ENCODE measurements at regions not wholly inside any gene's neighbourhood (a gene's known extent, or its start where the extent isn't known, plus 50 kb on each side); places are given as distances from the start of the nearest gene placed in this dataset.
"Not testable (repeated sequence)": the region's sequence is repeated elsewhere in the genome, so short reads cannot be mapped to it uniquely, and the experiment has no call there.

DNA sequence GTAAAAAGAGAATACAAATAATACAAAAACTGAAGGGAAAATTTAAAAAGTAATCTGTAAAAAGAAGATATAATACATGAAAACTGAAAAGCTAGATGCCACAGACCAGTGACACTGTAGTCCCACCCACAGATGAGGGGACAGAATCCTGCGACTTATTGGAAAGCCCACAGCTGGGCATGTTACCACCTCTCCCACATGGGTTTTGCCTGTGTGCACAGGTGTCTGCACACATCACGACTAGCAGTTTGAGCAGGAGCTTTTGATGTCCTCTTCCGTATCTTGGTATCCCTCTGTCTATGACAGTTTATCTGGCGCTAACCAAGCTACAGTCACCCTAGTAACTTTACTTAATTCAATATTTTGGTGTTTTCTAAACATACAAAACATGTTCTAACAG is 291.1 kb upstream of the EXOC2 start:
- H3K4me3 ChIP-seq (ENCODE audit: low read length) = no peak overlapping the region
- no peaks in the 10 kb centered on the region for H3K36me3 ChIP-seq (ENCODE audit: control insufficient read depth, low read depth, low read length)
- H3K9ac ChIP-seq (ENCODE audit: low read length) = no peak overlapping the region
- H3K4me1 ChIP-seq (ENCODE audit: control insufficient read depth, low read depth, low read length) = peaks cover 5% of the 10 kb centered on the region
- no peaks in the 10 kb centered on the region for H3K9me3 ChIP-seq (ENCODE audit: control insufficient read depth, low read depth, low read length)
- no peak overlapping the region for H3K27ac ChIP-seq (ENCODE audit: low read length)
- no peaks in the 10 kb centered on the region for H3K27me3 ChIP-seq (ENCODE audit: control insufficient read depth, insufficient read depth, low read length)

DNA sequence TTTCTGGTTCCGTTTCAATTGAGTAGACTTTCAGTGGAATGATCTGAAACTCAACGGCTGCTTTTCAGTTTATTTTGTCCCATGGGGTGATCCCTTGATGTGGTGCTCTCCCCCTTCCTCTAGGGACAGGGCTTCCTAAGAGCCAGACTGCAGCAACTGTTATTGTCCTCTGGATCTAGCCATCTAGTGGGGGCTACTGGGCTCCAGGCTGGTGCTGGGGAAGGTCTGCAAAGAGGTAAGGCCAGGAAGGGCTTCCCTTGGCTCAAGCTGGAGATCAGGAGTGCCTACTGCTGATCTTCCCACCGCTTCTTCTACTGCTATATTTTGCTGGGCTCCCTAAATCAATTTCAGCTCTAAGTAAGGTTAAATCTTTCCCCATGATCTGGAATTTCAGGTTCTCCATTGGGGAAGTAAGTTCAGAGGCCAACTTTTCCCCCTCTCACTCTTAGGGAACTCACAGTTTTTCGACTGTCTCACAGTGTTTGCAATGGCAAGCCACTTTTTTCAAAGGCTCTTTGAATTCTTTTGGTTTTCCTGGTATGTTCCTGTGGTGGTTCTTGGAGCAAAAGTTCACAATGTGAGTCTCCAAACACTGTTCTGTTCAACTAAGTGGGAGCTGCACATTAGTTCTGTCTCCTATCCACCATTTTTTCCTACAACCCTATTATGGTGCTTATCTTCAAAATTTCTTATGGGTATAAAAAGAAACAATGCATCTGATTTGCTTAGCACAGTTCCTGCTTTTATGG is 286.2 kb upstream of the EXOC2 start:
- Histone ChIP-seq H3K27me3 (ENCODE audit: control insufficient read depth, insufficient read depth, low read length) (no peaks in the 10 kb centered on the region), H3K9me3 (ENCODE audit: control insufficient read depth, low read depth, low read length) (peaks cover 5% of the 10 kb centered on the region), H3K4me3 (ENCODE audit: low read length) (no peak overlapping the region), H3K4me1 (ENCODE audit: control insufficient read depth, low read depth, low read length) (peaks cover 5% of the 10 kb centered on the region), H3K27ac (ENCODE audit: low read length) (no peak overlapping the region), H3K9ac (ENCODE audit: low read length) (no peak overlapping the region), H3K36me3 (ENCODE audit: control insufficient read depth, low read depth, low read length) (no peaks in the 10 kb centered on the region)

DNA sequence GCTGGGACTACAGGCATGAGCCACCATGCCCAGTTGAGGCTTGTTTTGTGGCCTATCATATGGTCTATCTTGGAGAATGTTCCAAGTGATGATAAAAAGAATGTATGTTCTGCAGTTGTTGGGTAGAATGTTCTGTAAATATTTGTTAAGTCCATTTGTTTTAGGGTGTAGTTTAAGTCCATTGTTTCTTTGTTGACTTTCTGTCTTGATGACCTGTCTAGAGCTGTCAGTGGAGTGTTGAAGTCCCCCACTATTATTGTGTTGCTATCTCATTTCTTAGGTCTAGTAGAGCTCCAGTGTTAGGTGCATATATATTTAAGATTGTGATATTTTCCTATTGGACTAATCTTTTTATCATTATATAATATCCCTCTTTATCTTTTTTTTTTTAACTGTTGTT is 284.3 kb upstream of the EXOC2 start:
- H3K27me3 ChIP-seq (ENCODE audit: control insufficient read depth, insufficient read depth, low read length); H3K9ac ChIP-seq (ENCODE audit: low read length); H3K4me1 ChIP-seq (ENCODE audit: control insufficient read depth, low read depth, low read length); H3K9me3 ChIP-seq (ENCODE audit: control insufficient read depth, low read depth, low read length); H3K27ac ChIP-seq (ENCODE audit: low read length); H3K4me3 ChIP-seq (ENCODE audit: low read length); H3K36me3 ChIP-seq (ENCODE audit: control insufficient read depth, low read depth, low read length): not testable (repeated sequence)

DNA sequence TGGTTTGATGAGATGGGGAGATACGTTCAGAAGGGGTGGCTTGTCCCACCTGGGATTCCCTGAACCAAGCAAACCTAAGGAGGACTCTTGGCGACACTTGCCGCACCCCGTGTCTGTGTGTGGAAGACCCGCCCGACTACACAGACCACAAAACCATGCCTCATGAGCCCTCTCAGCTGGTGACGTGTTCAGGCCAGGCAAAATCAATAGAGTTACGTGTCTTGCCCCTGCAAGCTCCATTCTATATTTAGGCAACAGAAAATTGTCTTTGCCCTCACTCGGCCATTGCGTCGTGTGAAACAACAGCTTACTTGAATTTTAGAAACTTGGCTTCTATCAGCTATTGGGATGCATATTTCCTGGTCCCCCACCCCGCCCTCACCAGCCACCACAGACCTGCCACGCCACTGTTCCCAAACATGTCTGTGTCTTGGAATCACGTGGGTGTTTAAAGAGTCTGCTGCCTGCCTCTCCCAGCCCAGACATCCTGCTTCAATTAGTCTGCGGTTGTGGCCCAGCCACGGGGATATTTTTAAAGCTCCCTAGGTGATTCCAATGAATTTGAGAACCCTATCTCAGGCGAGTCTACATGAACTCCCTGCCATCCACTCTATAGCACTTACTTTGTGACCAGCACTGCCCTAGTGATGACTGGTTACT is 279.2 kb upstream of the EXOC2 start:
- no peaks in the 10 kb centered on the region for H3K27me3 ChIP-seq (ENCODE audit: control insufficient read depth, insufficient read depth, low read length)
- no peak overlapping the region for H3K27ac ChIP-seq (ENCODE audit: low read length)
- no peaks in the 10 kb centered on the region for H3K36me3 ChIP-seq (ENCODE audit: control insufficient read depth, low read depth, low read length)
- no peak overlapping the region for H3K4me3 ChIP-seq (ENCODE audit: low read length)
- H3K9me3 ChIP-seq (ENCODE audit: control insufficient read depth, low read depth, low read length) = peaks cover 3% of the 10 kb centered on the region
- H3K4me1 ChIP-seq (ENCODE audit: control insufficient read depth, low read depth, low read length) = no peaks in the 10 kb centered on the region
- no peak overlapping the region for H3K9ac ChIP-seq (ENCODE audit: low read length)

DNA sequence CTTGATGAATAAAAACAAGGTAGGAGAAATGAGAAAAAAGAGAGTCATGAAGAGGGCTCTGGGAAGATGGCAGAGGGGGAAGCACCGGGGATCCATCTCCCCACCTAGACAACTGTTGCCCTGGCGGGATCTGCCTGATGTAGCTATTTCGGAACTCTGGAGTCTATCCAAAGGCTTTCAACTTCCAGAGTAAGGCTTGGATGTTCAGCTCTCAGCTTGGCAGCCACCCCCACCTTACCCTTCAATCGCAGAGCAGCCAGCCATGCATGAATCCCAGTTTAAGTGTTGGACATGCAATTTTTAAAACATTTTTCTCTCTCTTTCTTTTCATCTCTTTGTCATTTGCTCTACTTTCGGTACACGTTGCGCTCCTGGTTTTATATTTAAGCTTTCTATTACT is 275.9 kb upstream of the EXOC2 start:
- H3K9me3 ChIP-seq (ENCODE audit: control insufficient read depth, low read depth, low read length) = no peaks in the 10 kb centered on the region
- H3K9ac ChIP-seq (ENCODE audit: low read length) = no peak overlapping the region
- no peaks in the 10 kb centered on the region for H3K4me1 ChIP-seq (ENCODE audit: control insufficient read depth, low read depth, low read length)
- H3K27ac ChIP-seq (ENCODE audit: low read length) = no peak overlapping the region
- H3K36me3 ChIP-seq (ENCODE audit: control insufficient read depth, low read depth, low read length) = no peaks in the 10 kb centered on the region
- H3K4me3 ChIP-seq (ENCODE audit: low read length) = no peak overlapping the region
- no peaks in the 10 kb centered on the region for H3K27me3 ChIP-seq (ENCODE audit: control insufficient read depth, insufficient read depth, low read length)

DNA sequence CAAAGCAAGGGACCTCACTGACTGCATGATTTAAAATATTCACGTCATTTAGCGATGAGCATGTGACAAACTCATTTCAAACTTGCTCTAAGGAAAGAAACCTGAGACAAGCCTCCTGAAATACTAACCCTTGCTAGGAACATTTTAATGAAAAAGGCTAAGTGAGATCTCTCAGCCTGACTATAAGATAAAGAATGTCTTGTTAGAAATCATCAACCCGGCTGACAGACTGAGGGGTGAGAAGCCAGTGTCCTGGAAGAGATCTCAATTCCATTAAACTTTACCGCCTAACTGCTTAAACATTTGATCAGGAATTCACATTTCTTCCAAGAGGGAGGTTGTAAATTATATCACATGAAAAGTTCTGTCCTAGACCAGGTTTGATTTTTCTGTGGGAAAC is 274.8 kb upstream of the EXOC2 start:
- Histone ChIP-seq H3K36me3 (ENCODE audit: control insufficient read depth, low read depth, low read length) (no peaks in the 10 kb centered on the region), H3K9me3 (ENCODE audit: control insufficient read depth, low read depth, low read length) (no peaks in the 10 kb centered on the region), H3K27ac (ENCODE audit: low read length) (no peak overlapping the region), H3K4me3 (ENCODE audit: low read length) (no peak overlapping the region), H3K4me1 (ENCODE audit: control insufficient read depth, low read depth, low read length) (no peaks in the 10 kb centered on the region), H3K9ac (ENCODE audit: low read length) (no peak overlapping the region), H3K27me3 (ENCODE audit: control insufficient read depth, insufficient read depth, low read length) (no peaks in the 10 kb centered on the region)

DNA sequence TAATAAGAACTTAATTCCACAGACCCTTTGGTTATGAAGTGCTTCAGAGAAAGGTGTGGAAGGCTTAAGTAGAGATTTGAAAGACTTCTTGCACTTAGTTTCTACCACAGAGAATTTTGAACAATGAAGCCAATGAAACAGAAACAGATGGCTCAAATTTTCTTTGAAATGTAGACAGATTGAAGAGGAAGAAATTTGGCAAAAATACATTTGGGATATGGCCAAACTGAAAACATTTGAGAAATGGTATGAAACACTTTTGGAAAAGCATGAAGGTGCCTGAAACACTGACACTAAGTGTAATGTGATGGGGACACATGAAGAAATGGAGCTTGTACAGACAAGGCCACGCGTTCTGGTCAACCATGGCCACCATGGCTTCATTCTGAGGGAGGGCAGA is 272.4 kb upstream of the EXOC2 start:
- Histone ChIP-seq H3K27me3 (ENCODE audit: control insufficient read depth, insufficient read depth, low read length) (no peaks in the 10 kb centered on the region), H3K4me1 (ENCODE audit: control insufficient read depth, low read depth, low read length) (no peaks in the 10 kb centered on the region), H3K9me3 (ENCODE audit: control insufficient read depth, low read depth, low read length) (no peaks in the 10 kb centered on the region), H3K27ac (ENCODE audit: low read length) (no peak overlapping the region), H3K9ac (ENCODE audit: low read length) (no peak overlapping the region), H3K36me3 (ENCODE audit: control insufficient read depth, low read depth, low read length) (no peaks in the 10 kb centered on the region), H3K4me3 (ENCODE audit: low read length) (no peak overlapping the region)

DNA sequence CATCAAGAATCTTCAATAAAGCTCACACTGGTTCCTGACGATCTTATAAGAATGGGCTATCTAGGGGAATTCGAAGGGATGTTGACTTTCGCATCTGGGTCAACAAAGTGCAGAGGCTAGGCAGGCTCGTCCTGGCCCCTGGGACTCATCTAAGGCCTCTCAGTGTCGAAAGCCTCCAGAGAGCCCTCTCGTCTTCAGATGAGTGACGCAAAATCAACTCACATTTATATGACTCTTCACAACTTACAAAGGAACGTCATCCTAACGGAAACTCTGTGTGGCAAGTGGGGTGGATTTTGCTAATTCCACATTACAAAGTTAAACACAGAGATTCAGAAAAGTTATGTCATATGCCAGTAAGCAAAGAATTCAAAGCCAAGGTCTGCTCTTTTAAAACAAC is 270.5 kb upstream of the EXOC2 start:
- Histone ChIP-seq H3K4me3 (ENCODE audit: low read length) (no peak overlapping the region), H3K36me3 (ENCODE audit: control insufficient read depth, low read depth, low read length) (no peaks in the 10 kb centered on the region), H3K9ac (ENCODE audit: low read length) (no peak overlapping the region), H3K9me3 (ENCODE audit: control insufficient read depth, low read depth, low read length) (no peaks in the 10 kb centered on the region), H3K27me3 (ENCODE audit: control insufficient read depth, insufficient read depth, low read length) (no peaks in the 10 kb centered on the region), H3K27ac (ENCODE audit: low read length) (no peak overlapping the region), H3K4me1 (ENCODE audit: control insufficient read depth, low read depth, low read length) (no peaks in the 10 kb centered on the region)

DNA sequence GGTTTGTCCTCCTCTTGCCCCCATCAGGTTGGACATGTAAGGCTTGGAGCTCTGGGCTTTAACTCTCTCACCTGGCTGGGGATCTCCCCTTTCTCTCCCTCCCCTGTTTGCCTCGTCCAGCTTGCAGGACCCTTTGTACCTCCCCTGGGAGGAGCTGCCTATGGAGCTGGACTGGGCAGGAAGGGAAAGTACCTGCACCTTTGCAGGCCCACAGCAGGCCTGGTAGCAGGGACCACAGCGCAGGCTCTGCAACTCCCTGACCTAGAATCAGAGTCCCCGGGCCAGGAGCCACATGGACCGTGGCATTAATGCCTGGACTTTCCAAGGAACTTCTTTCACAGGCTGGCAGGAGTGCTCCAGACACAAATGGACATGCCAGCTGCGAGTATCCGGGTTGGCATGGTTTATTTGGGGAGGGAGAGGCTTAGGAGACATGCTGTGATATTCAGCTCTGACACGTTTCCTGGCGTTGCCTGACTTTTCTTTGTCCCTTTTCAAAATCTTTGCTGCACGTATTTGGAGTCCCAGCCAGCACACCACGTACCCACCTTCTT is 268.5 kb upstream of the EXOC2 start:
- no peaks in the 10 kb centered on the region for H3K4me1 ChIP-seq (ENCODE audit: control insufficient read depth, low read depth, low read length)
- H3K9me3 ChIP-seq (ENCODE audit: control insufficient read depth, low read depth, low read length) = no peaks in the 10 kb centered on the region
- no peaks in the 10 kb centered on the region for H3K27me3 ChIP-seq (ENCODE audit: control insufficient read depth, insufficient read depth, low read length)
- H3K4me3 ChIP-seq (ENCODE audit: low read length) = no peak overlapping the region
- H3K9ac ChIP-seq (ENCODE audit: low read length) = no peak overlapping the region
- no peaks in the 10 kb centered on the region for H3K36me3 ChIP-seq (ENCODE audit: control insufficient read depth, low read depth, low read length)
- no peak overlapping the region for H3K27ac ChIP-seq (ENCODE audit: low read length)

DNA sequence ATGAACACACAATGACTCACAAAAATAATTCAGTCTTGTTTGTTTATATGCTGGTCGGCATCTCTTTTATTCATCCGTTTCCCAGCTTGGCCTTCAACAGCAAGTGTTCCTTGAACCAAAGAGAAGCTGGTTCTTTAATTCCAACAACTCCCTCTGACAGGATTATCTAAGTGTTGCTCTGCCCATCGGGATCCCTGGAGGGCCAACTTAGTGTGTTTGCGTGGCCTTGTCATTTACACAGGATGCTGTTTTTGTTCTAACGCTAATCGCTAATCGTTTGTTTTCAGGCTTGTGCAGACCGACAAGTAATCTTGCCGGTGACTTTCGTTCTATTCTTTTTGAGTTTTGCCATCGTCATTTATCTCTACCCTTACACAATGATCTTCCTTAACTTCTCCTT is 267.4 kb upstream of the EXOC2 start:
- no peaks in the 10 kb centered on the region for H3K9me3 ChIP-seq (ENCODE audit: control insufficient read depth, low read depth, low read length)
- no peaks in the 10 kb centered on the region for H3K4me1 ChIP-seq (ENCODE audit: control insufficient read depth, low read depth, low read length)
- no peak overlapping the region for H3K27ac ChIP-seq (ENCODE audit: low read length)
- no peak overlapping the region for H3K9ac ChIP-seq (ENCODE audit: low read length)
- no peaks in the 10 kb centered on the region for H3K36me3 ChIP-seq (ENCODE audit: control insufficient read depth, low read depth, low read length)
- no peak overlapping the region for H3K4me3 ChIP-seq (ENCODE audit: low read length)
- H3K27me3 ChIP-seq (ENCODE audit: control insufficient read depth, insufficient read depth, low read length) = no peaks in the 10 kb centered on the region

DNA sequence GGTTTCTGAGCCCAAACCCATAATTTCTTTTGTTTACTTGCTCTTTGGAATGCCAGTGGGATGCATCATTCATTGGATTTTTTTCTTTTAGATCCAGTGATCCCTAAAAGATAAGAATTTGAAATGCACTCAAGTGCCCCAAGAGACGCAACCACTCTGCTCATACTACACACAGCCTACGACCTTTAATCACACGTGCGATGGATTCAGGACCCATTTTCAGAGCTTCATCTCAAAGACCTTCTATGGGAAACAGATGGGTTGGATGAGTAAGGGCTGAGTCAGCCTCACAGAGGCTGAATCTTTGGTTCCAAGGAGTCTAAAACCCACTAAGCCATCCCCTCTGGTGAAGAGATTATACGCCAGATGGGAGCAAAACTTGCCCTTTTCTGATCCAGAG is 265.5 kb upstream of the EXOC2 start:
- Histone ChIP-seq H3K27me3 (ENCODE audit: control insufficient read depth, insufficient read depth, low read length) (no peaks in the 10 kb centered on the region), H3K27ac (ENCODE audit: low read length) (no peak overlapping the region), H3K36me3 (ENCODE audit: control insufficient read depth, low read depth, low read length) (no peaks in the 10 kb centered on the region), H3K4me3 (ENCODE audit: low read length) (no peak overlapping the region), H3K9me3 (ENCODE audit: control insufficient read depth, low read depth, low read length) (no peaks in the 10 kb centered on the region), H3K9ac (ENCODE audit: low read length) (no peak overlapping the region), H3K4me1 (ENCODE audit: control insufficient read depth, low read depth, low read length) (no peaks in the 10 kb centered on the region)

Measured in iPS-18a (cell line).